Skeletal muscle satellite cell (primary cell): ENCODE measurements at regions not wholly inside any gene's neighbourhood (a gene's known extent, or its start where the extent isn't known, plus 50 kb on each side); places are given as distances from the start of the nearest gene placed in this dataset.

Experiments
- H3K27me3 ChIP-seq: 2 replicates; pipeline ENCODE4 v1.7.0; 2013; ENCODE audit warnings: low read length; ENCODE audit not compliant: control insufficient read depth, insufficient read depth
- H3K36me3 ChIP-seq: 2 replicates; pipeline ENCODE4 v1.7.0; 2013; ENCODE audit warnings: mild to moderate bottlenecking, control low read depth, low read length; ENCODE audit not compliant: insufficient read depth
- H3K4me1 ChIP-seq: 2 replicates; pipeline ENCODE4 v1.7.0; 2013; ENCODE audit warnings: low read length; ENCODE audit not compliant: control insufficient read depth, insufficient read depth
- H3K4me2 ChIP-seq: 2 replicates; pipeline ENCODE4 v1.7.0; 2013; ENCODE audit warnings: mild to moderate bottlenecking, low read length
- H3K4me3 ChIP-seq: 2 replicates; pipeline ENCODE4 v1.7.0; 2013; ENCODE audit warnings: low read length
- H3K9ac ChIP-seq: 2 replicates; pipeline ENCODE4 v1.7.0; 2013; ENCODE audit warnings: mild to moderate bottlenecking, low read depth, low read length, moderate library complexity
- H3K9me3 ChIP-seq: replicated peaks from 2 replicates; pipeline ENCODE4 v1.7.0; 2013; ENCODE audit warnings: mild to moderate bottlenecking, control low read depth, low read length

GRCh38 chr20:7540018-7540417 is 400.2 kb downstream of the HAO1 start:
- Histone ChIP-seq H3K4me2 (no peak overlapping the region), H3K9ac (no peak overlapping the region), H3K36me3 (no peaks in the 10 kb centered on the region), H3K9me3 (no peaks in the 10 kb centered on the region), H3K27me3 (no peaks in the 10 kb centered on the region), H3K4me1 (no peaks in the 10 kb centered on the region), H3K4me3 (no peak overlapping the region)

- H3K4me3 ChIP-seq = no peak overlapping the region
- H3K4me2 ChIP-seq = no peak overlapping the region
- H3K9me3 ChIP-seq = no peaks in the 10 kb centered on the region
- no peak overlapping the region for H3K9ac ChIP-seq
- H3K27me3 ChIP-seq = no peaks in the 10 kb centered on the region
- H3K4me1 ChIP-seq = no peaks in the 10 kb centered on the region
- H3K36me3 ChIP-seq = no peaks in the 10 kb centered on the region
Observed at GRCh38 chr20:7540923-7541322, 399.3 kb downstream of the HAO1 start.

DNA sequence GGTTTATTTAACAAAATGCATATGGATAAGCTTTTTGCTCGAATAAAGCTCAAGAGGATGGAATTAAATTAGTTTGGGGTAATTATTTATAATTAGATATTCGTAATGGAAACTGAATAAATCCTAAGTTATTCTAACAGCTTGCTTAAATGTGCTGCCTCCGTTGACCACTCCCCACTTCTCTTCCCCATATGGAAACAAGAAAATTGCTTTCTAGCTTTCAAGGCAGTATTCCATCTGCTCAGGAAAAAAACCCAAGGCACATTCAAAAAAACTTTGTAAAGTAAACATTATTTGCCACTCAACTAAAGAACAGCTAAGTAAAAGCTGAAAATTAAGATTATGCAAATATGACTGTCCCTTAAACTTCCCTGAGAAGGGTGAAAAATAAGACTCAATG is 369.2 kb downstream of the HAO1 start:
- H3K27me3 ChIP-seq = no peaks in the 10 kb centered on the region
- no peaks in the 10 kb centered on the region for H3K9me3 ChIP-seq
- H3K36me3 ChIP-seq = no peaks in the 10 kb centered on the region
- no peak overlapping the region for H3K4me2 ChIP-seq
- no peaks in the 10 kb centered on the region for H3K4me1 ChIP-seq
- H3K9ac ChIP-seq = no peak overlapping the region
- no peak overlapping the region for H3K4me3 ChIP-seq

GRCh38 chr20:7571521-7572055 is 368.7 kb downstream of the HAO1 start:
- H3K4me3 ChIP-seq = no peak overlapping the region

GRCh38 chr20:7579888-7580287 is 360.4 kb downstream of the HAO1 start:
- Histone ChIP-seq H3K27me3 (no peaks in the 10 kb centered on the region), H3K9ac (no peak overlapping the region), H3K36me3 (no peaks in the 10 kb centered on the region), H3K4me1 (no peaks in the 10 kb centered on the region), H3K4me3 (no peak overlapping the region), H3K9me3 (no peaks in the 10 kb centered on the region), H3K4me2 (no peak overlapping the region)

More at GRCh38 chr20:7571521-7572055, 368.7 kb downstream of the HAO1 start:
- no peaks in the 10 kb centered on the region for H3K27me3 ChIP-seq
- H3K4me2 ChIP-seq = no peak overlapping the region
- H3K4me1 ChIP-seq = no peaks in the 10 kb centered on the region
- H3K9me3 ChIP-seq = no peaks in the 10 kb centered on the region
- no peak overlapping the region for H3K9ac ChIP-seq
- H3K36me3 ChIP-seq = no peaks in the 10 kb centered on the region

GRCh38 chr20:7585126-7585679 is 355.1 kb downstream of the HAO1 start:
- Histone ChIP-seq H3K4me2 (peak overlapping the region; percentile 10), H3K9ac (no peak overlapping the region), H3K4me1 (peaks cover 12% of the 10 kb centered on the region), H3K9me3 (no peaks in the 10 kb centered on the region), H3K4me3 (no peak overlapping the region), H3K36me3 (no peaks in the 10 kb centered on the region), H3K27me3 (no peaks in the 10 kb centered on the region)

GRCh38 chr20:7586481-7586880 is 353.8 kb downstream of the HAO1 start:
- Histone ChIP-seq H3K9ac (no peak overlapping the region), H3K4me2 (no peak overlapping the region), H3K36me3 (no peaks in the 10 kb centered on the region), H3K9me3 (no peaks in the 10 kb centered on the region), H3K4me3 (no peak overlapping the region), H3K4me1 (peaks cover 12% of the 10 kb centered on the region), H3K27me3 (no peaks in the 10 kb centered on the region)

DNA sequence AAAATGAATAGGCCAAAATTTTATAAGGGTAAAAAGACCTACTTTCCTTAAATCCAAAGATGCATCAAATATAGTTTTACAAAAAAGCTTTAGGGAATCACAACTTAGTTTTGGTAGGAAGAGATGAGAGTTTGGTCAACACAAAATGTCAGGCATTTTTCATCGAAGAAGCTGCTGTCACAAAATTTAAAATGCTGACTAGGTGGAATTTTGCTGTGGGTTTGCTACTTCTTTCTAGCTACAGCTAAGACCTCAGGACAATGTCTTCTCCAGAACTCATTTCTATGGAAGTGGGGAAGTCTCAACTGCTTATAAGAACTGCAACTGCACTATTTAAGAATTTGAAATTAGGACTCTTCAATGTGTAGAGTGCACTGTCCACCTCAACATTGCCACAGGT is 351.1 kb downstream of the HAO1 start:
- H3K9me3 ChIP-seq = no peaks in the 10 kb centered on the region
- no peak overlapping the region for H3K4me3 ChIP-seq
- no peaks in the 10 kb centered on the region for H3K27me3 ChIP-seq
- no peak overlapping the region for H3K9ac ChIP-seq
- H3K36me3 ChIP-seq = no peaks in the 10 kb centered on the region
- H3K4me1 ChIP-seq = peaks cover 12% of the 10 kb centered on the region
- no peak overlapping the region for H3K4me2 ChIP-seq

GRCh38 chr20:7596541-7596940 is 343.7 kb downstream of the HAO1 start:
- no peaks in the 10 kb centered on the region for H3K4me1 ChIP-seq
- no peak overlapping the region for H3K4me2 ChIP-seq
- H3K36me3 ChIP-seq = no peaks in the 10 kb centered on the region
- no peak overlapping the region for H3K9ac ChIP-seq
- H3K27me3 ChIP-seq = no peaks in the 10 kb centered on the region
- H3K9me3 ChIP-seq = no peaks in the 10 kb centered on the region
- no peak overlapping the region for H3K4me3 ChIP-seq

GRCh38 chr20:7601431-7601830 is 338.8 kb downstream of the HAO1 start:
- H3K27me3 ChIP-seq = no peaks in the 10 kb centered on the region
- no peak overlapping the region for H3K4me2 ChIP-seq
- no peaks in the 10 kb centered on the region for H3K36me3 ChIP-seq
- no peak overlapping the region for H3K9ac ChIP-seq
- no peak overlapping the region for H3K4me3 ChIP-seq
- no peaks in the 10 kb centered on the region for H3K4me1 ChIP-seq
- no peaks in the 10 kb centered on the region for H3K9me3 ChIP-seq

DNA sequence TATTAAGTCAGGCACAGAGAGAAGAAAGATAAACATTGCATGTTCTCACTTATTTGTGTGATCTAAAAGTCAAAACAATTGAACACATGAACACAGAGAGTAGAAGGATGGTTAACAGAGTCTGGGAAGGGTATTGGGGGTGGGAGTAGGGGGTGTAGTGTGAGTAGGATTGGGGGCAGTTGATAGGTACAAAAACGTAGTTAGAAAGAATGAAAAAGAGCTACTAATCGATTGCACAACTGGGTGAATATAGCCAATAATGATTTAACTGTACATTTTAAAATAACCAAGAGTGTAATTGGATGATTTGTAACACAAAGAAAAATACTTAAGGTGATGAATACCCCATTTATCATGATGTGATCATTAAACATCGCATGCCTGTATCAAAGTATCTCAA is 333.3 kb downstream of the HAO1 start:
- Histone ChIP-seq H3K27me3 (no peaks in the 10 kb centered on the region), H3K9ac (no peak overlapping the region), H3K4me3 (no peak overlapping the region), H3K4me1 (no peaks in the 10 kb centered on the region), H3K4me2 (no peak overlapping the region), H3K36me3 (no peaks in the 10 kb centered on the region), H3K9me3 (no peaks in the 10 kb centered on the region)

- Histone ChIP-seq H3K4me2 (no peak overlapping the region), H3K4me1 (no peaks in the 10 kb centered on the region), H3K9ac (no peak overlapping the region), H3K4me3 (no peak overlapping the region), H3K27me3 (no peaks in the 10 kb centered on the region), H3K9me3 (no peaks in the 10 kb centered on the region), H3K36me3 (no peaks in the 10 kb centered on the region)
Observed at GRCh38 chr20:7608250-7608649, 332.0 kb downstream of the HAO1 start.
